GM19193 (cell line): ENCODE measurements at regions not wholly inside any gene's neighbourhood (a gene's known extent, or its start where the extent isn't known, plus 50 kb on each side); places are given as distances from the start of the nearest gene placed in this dataset.

Source experiments
- POLR2A ChIP-seq: IDR thresholded peaks from 4 replicates; pipeline ENCODE4 v1.6.1; 2011; ENCODE audit not compliant: insufficient read depth, insufficient read length; ENCODE audit errors: extremely low read depth

DNA sequence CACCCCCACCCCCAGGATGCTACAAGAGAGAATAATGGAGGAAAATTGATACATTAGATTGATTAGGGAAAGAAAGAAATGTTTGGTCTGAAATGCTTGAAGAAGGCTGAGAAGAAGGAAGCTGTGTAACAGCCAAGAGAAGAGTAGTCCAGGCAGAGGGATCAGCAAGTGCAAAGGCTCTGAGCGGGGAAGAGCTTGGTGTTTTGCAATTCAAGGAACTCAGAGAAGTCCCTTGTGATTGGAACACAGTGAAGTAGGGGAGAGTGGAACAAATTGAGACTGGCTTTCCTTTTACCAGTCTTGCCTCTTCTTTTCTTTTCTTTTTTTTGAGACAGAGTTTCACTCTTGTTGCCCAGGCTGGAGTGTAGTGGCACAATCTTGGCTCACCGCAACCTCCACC, 76.6 kb upstream of the CHD6 start:
- TF ChIP-seq POLR2A, result no peak

DNA sequence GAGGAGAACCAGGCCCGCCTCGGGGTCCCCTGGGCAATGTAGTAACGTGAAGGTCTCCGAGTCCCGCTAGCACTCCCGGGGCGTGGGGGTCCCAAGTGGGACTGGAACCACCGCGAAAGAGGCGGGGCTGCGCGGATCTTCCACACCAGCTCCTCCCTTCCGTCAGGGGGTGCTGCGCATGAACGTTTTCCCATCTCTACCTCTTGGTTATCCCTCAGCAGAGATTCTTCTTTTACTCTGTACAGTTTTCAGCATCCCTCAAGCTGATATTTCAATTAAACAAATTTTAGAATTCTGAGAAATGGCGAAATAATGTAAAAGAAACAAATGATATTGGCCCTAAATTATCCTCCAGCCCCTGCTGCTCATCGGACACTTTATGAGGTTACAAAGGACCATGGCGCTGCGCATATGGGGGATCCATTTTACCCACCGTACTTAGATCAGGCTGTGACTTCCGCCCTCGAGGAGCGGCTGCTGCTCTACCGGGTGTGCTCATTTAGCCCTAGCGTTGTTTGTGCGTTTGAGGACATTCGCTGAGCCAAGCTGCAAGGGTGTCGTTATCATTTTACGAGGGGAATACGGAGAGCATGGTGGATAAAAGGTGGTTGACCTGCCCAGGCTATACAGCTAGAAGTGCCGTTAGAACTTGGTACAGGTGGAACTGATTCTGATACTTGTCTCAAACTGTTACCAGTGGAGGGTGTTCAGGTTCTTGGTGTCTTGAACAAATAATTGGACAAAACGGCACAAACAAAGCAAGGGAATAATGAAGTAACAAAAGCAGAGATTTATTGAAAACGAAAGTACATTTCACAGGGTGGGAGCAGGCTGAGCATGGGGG, 75.2 kb upstream of the CHD6 start:
- TF ChIP-seq POLR2A, result peak; percentile 77

DNA sequence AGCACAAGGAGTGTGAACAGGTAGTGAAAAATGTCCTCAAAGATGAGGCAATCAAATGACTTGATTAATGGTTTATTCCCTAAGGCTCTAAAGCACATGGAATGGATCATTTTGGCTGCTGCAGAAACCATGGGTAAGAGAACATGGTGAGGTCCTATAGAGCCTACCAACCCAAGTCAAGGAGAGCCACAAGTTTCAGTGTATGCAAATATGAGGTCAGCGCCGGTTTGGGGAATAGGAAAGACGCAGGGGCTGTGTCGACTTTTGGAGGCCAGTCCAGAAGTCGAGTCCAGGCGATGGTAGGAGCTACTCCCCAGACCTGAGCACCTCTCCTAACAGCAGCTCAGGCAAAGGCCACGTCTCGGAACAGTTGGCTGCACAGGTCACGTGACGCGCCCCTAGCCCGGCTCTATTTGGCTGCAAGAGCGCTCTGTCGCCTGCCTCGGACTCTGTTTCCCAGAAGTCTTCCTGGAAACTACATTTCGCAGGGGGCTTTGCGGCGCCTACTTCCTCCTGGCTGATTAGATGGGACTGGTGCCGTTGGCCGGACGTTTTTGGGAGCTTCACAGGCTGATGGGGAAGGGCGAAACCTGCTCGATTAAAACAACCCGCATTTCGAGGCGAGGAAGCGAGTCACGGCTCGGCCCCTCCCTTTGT, 74.4 kb upstream of the CHD6 start:
- TF ChIP-seq POLR2A, result peak; percentile 44

DNA sequence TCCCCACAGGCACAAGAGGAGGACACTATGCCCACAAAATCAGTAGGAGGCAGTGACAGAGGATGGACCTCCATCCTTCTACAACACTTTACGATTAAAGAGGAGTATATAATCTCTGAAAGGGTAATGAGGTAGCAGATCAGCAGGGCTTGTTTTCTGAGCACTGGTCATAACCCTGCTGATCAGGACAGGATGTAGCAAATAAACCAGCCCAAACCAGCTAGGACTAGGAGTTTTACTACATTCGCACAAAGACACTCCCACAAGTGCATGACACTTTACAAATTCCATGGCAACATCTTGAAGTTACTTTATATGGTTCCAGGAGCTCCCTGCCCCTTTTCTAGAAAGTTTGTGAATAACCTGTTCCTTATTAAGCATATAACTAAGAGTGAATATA, 73.3 kb upstream of the CHD6 start:
- TF ChIP-seq POLR2A, result no peak

DNA sequence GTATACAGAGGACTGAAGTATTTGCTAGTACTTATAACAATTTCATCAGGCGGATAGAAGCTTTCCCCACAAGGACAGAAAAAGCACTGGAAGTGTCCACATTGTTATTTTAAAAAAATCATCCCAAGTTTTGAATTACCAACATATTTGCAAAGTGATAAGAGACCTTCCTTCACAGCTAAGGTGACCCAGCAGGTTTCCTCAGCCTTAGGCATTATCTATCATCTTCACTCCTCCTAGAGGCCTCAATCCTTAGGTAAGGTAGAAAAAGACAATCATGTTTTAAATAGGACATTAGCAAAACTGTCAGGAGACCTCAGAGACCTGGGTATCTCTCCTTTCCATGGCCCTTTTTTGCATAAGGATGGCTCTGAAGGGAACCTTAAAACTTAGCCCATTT, 72.5 kb upstream of the CHD6 start:
- TF ChIP-seq POLR2A, result no peak

DNA sequence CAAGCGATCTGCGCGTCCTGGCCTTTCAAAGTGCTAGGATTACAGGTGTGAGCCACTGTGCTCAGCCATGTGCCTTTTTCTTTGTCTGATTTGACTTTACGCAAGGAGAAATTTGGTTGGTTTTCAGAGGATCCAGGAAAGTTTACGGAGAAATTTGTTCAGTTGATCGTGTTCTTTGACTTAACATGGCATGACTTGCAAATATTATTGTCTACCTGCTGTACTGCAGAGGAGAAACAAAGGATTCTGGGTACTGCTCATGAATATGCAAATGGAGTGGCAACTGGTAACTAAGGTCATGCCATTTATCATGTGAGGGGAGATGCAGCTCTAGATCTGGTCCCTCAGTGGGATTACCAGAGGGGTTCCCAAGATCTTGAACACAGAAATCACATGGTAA, 68.8 kb upstream of the CHD6 start:
- TF ChIP-seq POLR2A, result no peak

DNA sequence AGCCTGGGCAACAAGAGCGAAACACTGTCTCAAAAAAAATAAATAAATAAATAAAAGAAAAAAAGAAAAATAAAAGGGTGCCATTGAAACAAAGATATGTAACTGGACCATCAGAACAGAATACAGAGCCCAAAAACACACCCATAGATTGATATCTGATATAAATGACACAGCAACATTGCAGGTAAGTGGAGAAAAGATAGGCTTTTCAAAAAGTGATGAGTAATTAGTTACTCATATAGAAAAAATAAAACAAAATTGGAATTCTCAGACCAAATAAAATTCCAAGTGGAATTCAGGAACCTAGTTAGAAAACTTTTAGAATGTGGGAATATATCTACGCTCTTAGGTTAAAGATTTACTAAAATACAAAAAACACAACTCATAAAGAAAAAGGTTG, 60.6 kb upstream of the CHD6 start:
- no peak for TF ChIP-seq POLR2A

DNA sequence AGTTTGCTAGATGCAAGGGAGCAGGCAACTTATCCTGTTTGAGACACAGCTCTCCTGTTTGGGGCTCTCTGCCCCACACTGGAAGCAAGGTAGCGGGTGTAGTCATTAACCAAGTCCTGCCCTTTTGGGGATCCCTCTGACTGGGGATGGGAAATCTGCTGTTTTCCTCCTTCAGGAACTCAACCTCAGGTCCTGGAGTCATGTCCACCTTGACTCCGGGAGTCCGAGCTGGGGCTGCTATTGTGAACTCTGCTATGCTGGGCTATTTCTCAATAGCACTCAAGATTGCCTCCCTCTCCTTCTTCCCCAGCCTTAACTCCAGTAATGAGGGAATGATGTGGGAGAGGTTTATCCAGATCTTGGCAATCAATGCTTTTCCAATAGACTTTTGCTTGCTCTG, 54.1 kb upstream of the CHD6 start:
- TF ChIP-seq POLR2A, result no peak

DNA sequence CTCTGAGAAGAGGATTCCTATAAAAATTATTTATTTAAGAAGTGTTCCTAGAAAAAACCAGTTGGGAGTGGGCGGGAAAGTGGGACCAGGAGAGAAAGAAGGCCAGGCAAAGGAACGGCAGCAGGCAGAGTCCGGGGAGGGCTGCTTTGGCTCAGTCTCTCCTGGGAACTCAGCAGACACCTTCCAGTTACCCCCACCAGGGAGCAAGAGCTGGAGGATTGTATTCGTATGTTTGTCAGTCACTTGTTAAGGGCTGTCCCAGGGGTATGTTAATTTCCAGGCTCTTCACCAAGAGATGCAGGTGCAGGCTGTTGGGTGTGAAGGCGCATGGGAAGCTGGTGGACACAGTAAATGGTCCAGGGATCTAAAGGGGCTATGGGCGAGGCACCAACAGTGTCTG, 53.0 kb upstream of the CHD6 start:
- TF ChIP-seq POLR2A, result no peak

DNA sequence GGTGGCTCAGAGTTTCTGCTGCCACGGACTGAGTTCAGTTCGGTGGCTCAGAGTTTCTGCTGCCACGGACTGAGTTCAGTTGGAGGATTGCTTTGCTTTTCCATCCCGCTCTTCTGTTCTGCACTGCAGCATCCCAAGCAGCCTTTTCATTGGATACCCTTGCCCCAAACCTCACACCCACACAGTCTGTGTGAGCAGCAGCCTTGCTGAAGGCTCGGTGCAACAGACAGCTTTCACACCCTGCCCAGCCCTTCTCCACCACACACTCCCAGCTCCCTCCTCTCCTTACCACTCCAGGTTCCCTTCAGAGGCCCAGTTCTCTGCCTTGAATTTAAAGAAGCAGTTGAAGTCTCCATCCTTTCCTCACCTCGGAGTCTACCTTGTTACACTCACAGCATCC, 52.5 kb upstream of the CHD6 start:
- TF ChIP-seq POLR2A, result no peak

DNA sequence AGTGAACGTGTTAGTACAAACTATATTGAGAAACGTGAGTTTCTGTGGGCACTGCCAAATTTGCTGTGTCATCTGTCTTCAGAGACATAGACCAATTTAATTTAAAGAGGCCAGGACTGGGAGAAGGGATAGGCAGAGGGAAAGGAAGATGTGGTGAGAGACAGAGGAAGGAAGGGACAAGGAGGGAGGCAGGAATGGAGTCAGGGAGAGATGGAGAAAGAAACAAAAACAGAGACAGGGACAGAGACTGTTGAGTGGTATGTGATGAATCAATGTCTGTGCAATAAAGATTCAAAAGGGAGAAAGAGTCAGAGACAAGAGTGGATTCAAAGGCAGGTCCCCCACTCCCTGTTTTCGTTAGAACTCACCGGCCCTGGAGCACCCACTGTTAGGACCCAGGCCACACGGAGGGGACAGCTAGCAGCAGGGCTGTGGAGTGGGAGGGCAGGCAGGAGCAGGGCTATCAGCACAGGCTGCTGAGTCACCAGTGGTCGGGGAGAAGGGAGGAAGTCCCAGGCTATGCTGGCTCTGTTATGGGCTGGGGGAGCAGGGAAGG, 51.6 kb upstream of the CHD6 start:
- TF ChIP-seq POLR2A, result no peak

DNA sequence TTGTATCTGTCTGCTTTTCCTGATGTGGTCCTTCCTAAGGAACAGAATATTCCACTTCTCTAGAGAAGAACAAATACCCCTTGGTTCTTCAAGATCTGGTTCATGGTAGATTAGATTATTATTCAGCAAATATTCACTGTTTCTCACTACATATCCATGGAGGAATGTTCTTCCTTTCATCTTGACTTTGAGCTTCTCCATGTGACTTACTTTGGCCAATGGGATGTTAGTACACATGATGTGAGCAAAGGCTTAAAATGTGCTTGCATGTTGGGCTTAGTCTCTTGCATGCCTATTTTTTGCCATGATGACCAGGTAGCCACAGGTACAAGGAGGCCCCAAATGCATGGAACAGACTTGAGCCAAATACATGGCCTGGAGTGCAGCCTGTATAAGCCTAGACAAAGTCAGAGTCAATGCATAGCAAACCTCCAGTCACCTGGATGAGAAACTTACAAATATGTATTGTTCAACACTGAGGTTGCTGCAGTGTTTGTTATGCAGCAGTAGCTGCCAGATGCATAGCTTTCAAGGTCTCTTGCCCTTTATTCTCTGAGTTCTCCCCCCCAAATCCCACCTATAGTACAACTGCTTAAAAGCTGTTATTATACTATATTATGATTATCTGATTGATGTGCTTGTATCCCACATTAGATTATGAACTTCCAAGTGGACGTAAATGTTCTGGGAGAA, 50.0 kb upstream of the CHD6 start:
- TF ChIP-seq POLR2A, result no peak
